ENCODE measurements at regions not wholly inside any gene's neighbourhood (a gene's known extent, or its start where the extent isn't known, plus 50 kb on each side); places are given as distances from the start of the nearest gene placed in this dataset.

DNA sequence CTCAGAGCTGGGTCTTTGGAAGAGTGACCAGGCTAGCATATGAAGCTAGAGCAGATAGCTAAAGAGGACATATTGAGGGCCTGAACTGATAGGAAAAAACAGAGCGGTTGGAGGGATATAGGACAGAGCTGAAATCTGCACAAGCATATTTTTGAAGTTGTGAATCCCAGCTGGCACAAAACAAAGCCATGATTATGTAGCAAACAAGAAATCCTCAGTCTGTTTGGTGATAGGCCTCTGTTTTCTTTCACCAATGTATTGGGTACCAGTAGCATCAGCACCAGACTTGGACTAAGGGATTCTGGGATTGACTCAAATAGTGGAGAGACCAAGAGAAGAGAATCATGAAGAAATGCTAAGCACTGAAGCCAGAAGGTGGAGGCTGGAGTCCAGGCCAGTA is 151.0 kb downstream of the FAM43A start:
- TF ChIP-seq POLR2AphosphoS5 (IDR thresholded peaks at IDR 0.05; ENCODE audit: low read depth, low read length) (no peak), TAF1 (IDR thresholded peaks at IDR 0.05; ENCODE audit: borderline replicate concordance, insufficient read depth, low read length) (no peak)

Data from PFSK-1 (cell line).